COR-L47 (cell line): ENCODE measurements at regions not wholly inside any gene's neighbourhood (a gene's known extent, or its start where the extent isn't known, plus 50 kb on each side); places are given as distances from the start of the nearest gene placed in this dataset.

Experiments used
- DNase-seq: peaks from one replicate; lab custom pipeline; 2025; lab: John Stamatoyannopoulos, UW

GRCh38 chr5:110112348-110112747 lies 422.6 kb downstream of the MAN2A1 start:
- DNase-seq, result no peak

- no peak for DNase-seq
Measured at GRCh38 chr5:110115503-110115902, 425.8 kb downstream of the MAN2A1 start.

- no peak for DNase-seq
Measured at GRCh38 chr5:110116539-110116938, 426.8 kb downstream of the MAN2A1 start.

- DNase-seq, result no peak
Measured at GRCh38 chr5:110134963-110135935, 445.5 kb downstream of the MAN2A1 start.

- DNase-seq, result no peak
Measured at GRCh38 chr5:110150199-110150598, 460.5 kb downstream of the MAN2A1 start.

GRCh38 chr5:110159202-110159601 lies 469.5 kb downstream of the MAN2A1 start:
- DNase-seq, result no peak

GRCh38 chr5:110161162-110161561 lies 471.4 kb downstream of the MAN2A1 start:
- DNase-seq, result no peak

GRCh38 chr5:110165366-110165765 lies 475.6 kb downstream of the MAN2A1 start:
- DNase-seq, result no peak

GRCh38 chr5:110167384-110167783 lies 477.7 kb downstream of the MAN2A1 start:
- DNase-seq, result no peak

- DNase-seq, result no peak
Measured at GRCh38 chr5:110169461-110169860, 479.7 kb downstream of the MAN2A1 start.

GRCh38 chr5:110177729-110178128 lies 488.0 kb downstream of the MAN2A1 start:
- DNase-seq, result no peak

- no peak for DNase-seq
Measured at GRCh38 chr5:110179321-110179720, 489.6 kb downstream of the MAN2A1 start.

GRCh38 chr5:110194191-110194590 lies 504.5 kb downstream of the MAN2A1 start:
- DNase-seq, result no peak

- DNase-seq, result peak; percentile 48
Measured at GRCh38 chr5:110195288-110195687, 505.6 kb downstream of the MAN2A1 start.

GRCh38 chr5:110201791-110202190 lies 512.1 kb downstream of the MAN2A1 start:
- no peak for DNase-seq

- no peak for DNase-seq
Measured at GRCh38 chr5:110203661-110204060, 513.9 kb downstream of the MAN2A1 start.

- no peak for DNase-seq
Measured at GRCh38 chr5:110209401-110209800, 517.1 kb downstream of the TMEM232 start.

GRCh38 chr5:110218981-110219380 lies 507.5 kb downstream of the TMEM232 start:
- no peak for DNase-seq

- DNase-seq, result no peak
Measured at GRCh38 chr5:110219769-110220168, 506.7 kb downstream of the TMEM232 start.

- no peak for DNase-seq
Measured at GRCh38 chr5:110221036-110221435, 505.4 kb downstream of the TMEM232 start.

GRCh38 chr5:110224050-110224449 lies 502.4 kb downstream of the TMEM232 start:
- DNase-seq, result no peak

GRCh38 chr5:110225949-110226348 lies 500.5 kb downstream of the TMEM232 start:
- no peak for DNase-seq

GRCh38 chr5:110239786-110240185 lies 486.7 kb downstream of the TMEM232 start:
- no peak for DNase-seq

GRCh38 chr5:110242950-110243349 lies 483.5 kb downstream of the TMEM232 start:
- no peak for DNase-seq
